SU-DHL-6 (cell line): ENCODE measurements at regions not wholly inside any gene's neighbourhood (a gene's known extent, or its start where the extent isn't known, plus 50 kb on each side); places are given as distances from the start of the nearest gene placed in this dataset.

Experiments used
- CTCF ChIP-seq: fragments of 200-600 bp; sonication (generic); IDR thresholded peaks from one replicate; pipeline ENCODE4 v1.5.1; 2017; ENCODE audit warnings: antibody characterized with exemption, mild to moderate bottlenecking, low read length, moderate library complexity; ENCODE audit not compliant: insufficient read depth, poor library complexity, severe bottlenecking
- EZH2phosphoT487 ChIP-seq: fragments of 200-600 bp; sonication (generic), shearing (Covaris generic); conservative IDR thresholded peaks from 2 replicates; pipeline ENCODE4 v1.6.1; 2018; ENCODE audit warnings: mild to moderate bottlenecking, antibody characterized with exemption, low read length, moderate library complexity, mixed read lengths

GRCh38 chr4:159562366-159562765 is 459.5 kb downstream of the RAPGEF2 start:
- TF ChIP-seq CTCF (no peak), EZH2phosphoT487 (no peak)
